ENCODE measurements at regions not wholly inside any gene's neighbourhood (a gene's known extent, or its start where the extent isn't known, plus 50 kb on each side); places are given as distances from the start of the nearest gene placed in this dataset.

DNA sequence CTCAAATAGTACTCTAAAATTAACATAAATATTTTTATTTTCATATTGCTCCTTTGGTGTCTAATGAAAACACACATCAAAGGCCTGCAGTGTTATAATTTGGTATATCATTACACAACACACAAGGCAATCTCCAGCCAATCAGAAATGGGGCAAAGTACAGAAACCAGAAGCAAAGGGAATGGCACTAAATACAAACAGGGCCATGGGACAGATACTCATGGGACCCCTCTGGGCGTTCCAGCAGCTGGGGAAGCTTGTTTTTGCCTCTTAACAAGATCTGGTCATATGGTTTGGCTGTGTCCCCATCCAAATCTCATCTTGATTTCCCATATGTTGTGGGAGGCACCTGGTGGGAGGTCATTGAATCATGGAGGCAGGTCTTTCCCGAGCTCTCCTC, 551.8 kb upstream of the NRP1 start:
- no peaks in the 10 kb centered on the region for H3K27me3 ChIP-seq (ENCODE audit: insufficient read depth, low read length)
- Mint-ChIP-seq H3K9me3 (peaks cover 0 to 2% of the 10 kb centered on the region in 2 experiments; a peak in 1 of 5 replicates), H3K36me3 (ENCODE audit: insufficient read depth in 1 of 3, low read depth in 3 of 3) (peaks cover 0 to 2% (median 0%) of the 10 kb centered on the region in 3 experiments; a peak in 2 of 7 replicates), H3K4me1 (peaks cover 3 to 10% of the 10 kb centered on the region in 2 experiments; a peak in 2 of 4 replicates), H3K27ac (no peak overlapping the region), H3K4me3 (no peak overlapping the region), H3K27me3 (ENCODE audit: low read depth) (no peaks in the 10 kb centered on the region)
- H3K4me2 ChIP-seq (ENCODE audit: insufficient read depth, insufficient read length, low read length): no peak overlapping the region
- no peak overlapping the region for H3K14ac ChIP-seq (ENCODE audit: insufficient read depth, low read length)
- DNase-seq: no peak
- H3K18ac ChIP-seq (ENCODE audit: insufficient read length, low read depth, low read length): no peak overlapping the region
- H4K8ac ChIP-seq (replicated peaks; ENCODE audit: insufficient read length, low read depth, low read length): no peak overlapping the region
- no peak overlapping the region for H4K91ac ChIP-seq (ENCODE audit: insufficient read length, low read depth, low read length)
- no peaks in the 10 kb centered on the region for H3K79me2 ChIP-seq (ENCODE audit: insufficient read depth, low read length)
- no peak overlapping the region for H2BK5ac ChIP-seq (ENCODE audit: insufficient read length, low read length)
- H3K23me2 ChIP-seq (ENCODE audit: insufficient read length, low read depth, low read length, poor library complexity, severe bottlenecking): no peaks in the 10 kb centered on the region
- no peak overlapping the region for H2AFZ ChIP-seq (ENCODE audit: low read length)
- H2BK120ac ChIP-seq (ENCODE audit: low read depth, low read length, poor library complexity, severe bottlenecking): no peak overlapping the region
- H4K20me1 ChIP-seq (ENCODE audit: control insufficient read depth, insufficient read depth, insufficient read length): no peaks in the 10 kb centered on the region
- H3K4me1 ChIP-seq (ENCODE audit: insufficient read depth, low read length): no peaks in the 10 kb centered on the region
- no peak overlapping the region for H3K4ac ChIP-seq (ENCODE audit: low read depth, low read length)
- no peak overlapping the region for H4K5ac ChIP-seq (ENCODE audit: insufficient read length, low read depth, low read length)
- no peak overlapping the region for H2BK20ac ChIP-seq (ENCODE audit: low read depth, low read length, poor library complexity, severe bottlenecking)
- H3K79me1 ChIP-seq (ENCODE audit: insufficient read depth, low read depth, low read length, poor library complexity, severe bottlenecking): no peaks in the 10 kb centered on the region
- no peak overlapping the region for H2BK15ac ChIP-seq (ENCODE audit: low read depth, low read length)
- H3K27ac ChIP-seq (ENCODE audit: insufficient read length, low read depth, low read length): no peak overlapping the region
- no peak overlapping the region for H2AK5ac ChIP-seq (ENCODE audit: insufficient read length, low read length)
- H3K9ac ChIP-seq (ENCODE audit: extremely low read depth, insufficient read length, low read length): no peak overlapping the region
- TF ChIP-seq, protein P1, sequence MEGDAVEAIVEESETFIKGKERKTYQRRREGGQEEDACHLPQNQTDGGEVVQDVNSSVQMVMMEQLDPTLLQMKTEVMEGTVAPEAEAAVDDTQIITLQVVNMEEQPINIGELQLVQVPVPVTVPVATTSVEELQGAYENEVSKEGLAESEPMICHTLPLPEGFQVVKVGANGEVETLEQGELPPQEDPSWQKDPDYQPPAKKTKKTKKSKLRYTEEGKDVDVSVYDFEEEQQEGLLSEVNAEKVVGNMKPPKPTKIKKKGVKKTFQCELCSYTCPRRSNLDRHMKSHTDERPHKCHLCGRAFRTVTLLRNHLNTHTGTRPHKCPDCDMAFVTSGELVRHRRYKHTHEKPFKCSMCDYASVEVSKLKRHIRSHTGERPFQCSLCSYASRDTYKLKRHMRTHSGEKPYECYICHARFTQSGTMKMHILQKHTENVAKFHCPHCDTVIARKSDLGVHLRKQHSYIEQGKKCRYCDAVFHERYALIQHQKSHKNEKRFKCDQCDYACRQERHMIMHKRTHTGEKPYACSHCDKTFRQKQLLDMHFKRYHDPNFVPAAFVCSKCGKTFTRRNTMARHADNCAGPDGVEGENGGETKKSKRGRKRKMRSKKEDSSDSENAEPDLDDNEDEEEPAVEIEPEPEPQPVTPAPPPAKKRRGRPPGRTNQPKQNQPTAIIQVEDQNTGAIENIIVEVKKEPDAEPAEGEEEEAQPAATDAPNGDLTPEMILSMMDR (conservative IDR thresholded peaks at IDR 0.05): no peak
- no peak overlapping the region for H3K56ac ChIP-seq (ENCODE audit: insufficient read length, low read depth, low read length)
- no CpG with 5 or more reads among the region's 2 CpGs for WGBS (ENCODE audit: extremely low coverage, insufficient read length, low lambda C conversion rate)
- no peaks in the 10 kb centered on the region for H3K9me3 ChIP-seq (ENCODE audit: control insufficient read depth, low read depth, low read length)
- no peak overlapping the region for H2BK12ac ChIP-seq (ENCODE audit: insufficient read length, low read depth, low read length)
- H3K23ac ChIP-seq (ENCODE audit: insufficient read length, low read depth, low read length): no peak overlapping the region
- no peak overlapping the region for H3T11ph ChIP-seq (ENCODE audit: low read length)

All from H9 (cell line).